Lung (tissue), 11 donors: ENCODE measurements at regions not wholly inside any gene's neighbourhood (a gene's known extent, or its start where the extent isn't known, plus 50 kb on each side); places are given as distances from the start of the nearest gene placed in this dataset.

Experiments
- ATAC-seq: fragments of 200-7000 bp; cut with Tn5 transposase; one replicate; pipeline ENCODE4 v1.9.1; 2020; ENCODE audit warnings: moderate number of reproducible peaks; ENCODE audit not compliant: insufficient read depth, low FRiP score
- DNase-seq, 3 donors: peaks; one replicate each; pipeline ENCODE4 v3.0.0-alpha.2; 2013 to 2017
- H3K27ac ChIP-seq, 2 donors: one replicate each; pipeline ENCODE4 v1.5.1; 2013; ENCODE audit warnings: mild to moderate bottlenecking in 2 of 2, moderate library complexity in 2 of 2, control low read depth in 1 of 2, inconsistent platforms in 1 of 2, low read depth in 1 of 2, low read length in 1 of 2
- H3K27me3 ChIP-seq, 3 donors: one replicate each; pipeline ENCODE4 v1.5.1; 2013; ENCODE audit warnings: low read length in 2 of 3; ENCODE audit not compliant: control insufficient read depth in 3 of 3, insufficient read depth in 3 of 3
- H3K36me3 ChIP-seq, 4 donors: one replicate each; pipeline ENCODE4 v1.5.1; 2013; ENCODE audit warnings: low read length in 4 of 4, mild to moderate bottlenecking in 1 of 4, moderate library complexity in 1 of 4; ENCODE audit not compliant: control insufficient read depth in 4 of 4, insufficient read depth in 4 of 4
- H3K4me1 ChIP-seq, 5 donors: one replicate each; pipeline ENCODE4 v1.5.1; 2013; ENCODE audit warnings: low read length in 5 of 5, mild to moderate bottlenecking in 2 of 5, moderate library complexity in 1 of 5; ENCODE audit not compliant: control insufficient read depth in 5 of 5, insufficient read depth in 5 of 5
- H3K4me3 ChIP-seq: one replicate; pipeline ENCODE4 v1.5.1; 2013; ENCODE audit warnings: mild to moderate bottlenecking, control low read depth, moderate library complexity
- H3K9ac ChIP-seq, 2 donors: one replicate each; pipeline ENCODE4 v1.5.1; 2013; ENCODE audit warnings: low read length in 2 of 2, control low read depth in 1 of 2; ENCODE audit not compliant: insufficient read depth in 1 of 2
- H3K9me3 ChIP-seq, 4 donors: one replicate each; pipeline ENCODE4 v1.5.1; 2013; ENCODE audit warnings: low read length in 3 of 4, mild to moderate bottlenecking in 1 of 4, moderate library complexity in 1 of 4; ENCODE audit not compliant: control insufficient read depth in 4 of 4, insufficient read depth in 3 of 4
- CTCF ChIP-seq: IDR thresholded peaks from 2 replicates; pipeline ENCODE4 v1.5.1; 2012; ENCODE audit warnings: mild to moderate bottlenecking; ENCODE audit errors: control extremely low read depth, extremely low read depth
- WGBS, 2 donors: extraction: QIAGEN DNeasy Blood & Tissue Kit; methylation state at CpG; one replicate each; pipeline ENCODE4 v1.1.7; 2013; 5-methylcytosine and 5-hydroxymethylcytosine counted together
- donor health status: control.
- donor health status: control.
- donor health status: Bipolar disorder and iron deficiency.
- donor health status: healthy.
- donor health status: DM: yes; HTN: yes; CAD: no.

- DNase-seq (no peak), ATAC-seq (no peak)
- WGBS, 2 donors = 31 to 77% methylated on average over 1 of the region's 1 CpG
- Histone ChIP-seq H3K4me3 (no peak overlapping the region), H3K4me1 (peaks cover 0 to 3% (median 0%) of the 10 kb centered on the region in 5 donors), H3K36me3 (no peaks in the 10 kb centered on the region), H3K9me3 (peaks cover 0 to 7% (median 4%) of the 10 kb centered on the region in 4 donors), H3K9ac (no peak overlapping the region), H3K27me3 (no peaks in the 10 kb centered on the region), H3K27ac (no peak overlapping the region)
- no peak for TF ChIP-seq CTCF
Observed at GRCh38 chr12:41950455-41950854, 194.2 kb downstream of the GXYLT1 start.

DNA sequence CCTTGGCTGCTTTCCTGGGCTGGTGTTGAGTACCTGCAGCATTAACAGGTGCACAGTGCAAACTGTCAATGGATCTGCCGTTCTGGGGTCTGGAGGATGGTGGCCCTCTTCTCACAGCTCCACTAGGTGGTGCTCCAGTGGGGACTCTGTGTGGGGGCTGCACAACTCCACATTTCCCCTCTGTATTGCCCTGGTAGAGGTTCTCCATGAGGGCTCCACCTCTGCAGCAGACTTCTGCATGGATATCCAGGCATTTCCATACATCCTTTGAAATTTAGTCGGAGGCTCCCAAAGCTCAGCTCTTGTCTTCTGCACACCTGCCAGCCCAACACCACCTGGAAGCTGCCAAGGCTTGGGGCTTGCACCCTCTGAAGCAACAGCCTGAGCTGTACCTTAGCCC is 198.6 kb downstream of the GXYLT1 start:
- Histone ChIP-seq H3K4me1 (peaks cover 0 to 12% (median 0%) of the 10 kb centered on the region in 5 donors), H3K27me3 (no peaks in the 10 kb centered on the region), H3K27ac (no peak overlapping the region), H3K9me3 (peaks cover 0 to 7% (median 4%) of the 10 kb centered on the region in 4 donors), H3K36me3 (no peaks in the 10 kb centered on the region), H3K4me3 (no peak overlapping the region), H3K9ac (no peak overlapping the region)
- ATAC-seq (no peak), DNase-seq (no peak)
- no peak for TF ChIP-seq CTCF
- WGBS, 2 donors = 92 to 96% methylated on average over 2 of the region's 2 CpGs

DNA sequence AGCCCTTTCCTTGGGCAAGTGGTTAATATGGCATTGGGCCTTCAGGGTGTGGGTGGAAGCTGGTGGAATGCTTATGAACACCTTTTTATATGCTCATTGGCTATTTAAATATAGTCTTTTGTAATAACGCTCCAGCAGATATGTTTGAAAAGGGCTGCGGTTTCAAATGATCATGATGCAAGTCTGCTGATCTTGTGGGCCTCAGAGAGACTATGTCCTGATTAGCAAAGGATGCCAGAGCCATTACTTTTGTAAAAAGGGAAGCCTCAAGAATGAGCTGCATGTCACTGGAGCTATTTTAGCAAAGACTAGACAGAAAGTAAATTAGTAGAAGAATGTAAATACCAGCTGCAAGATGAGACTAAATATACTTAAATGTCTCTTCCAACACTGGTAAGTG is 200.5 kb downstream of the GXYLT1 start:
- no peak overlapping the region for H3K27ac ChIP-seq
- 85 to 100% methylated on average over 2 of the region's 2 CpGs for WGBS, 2 donors

More for the DNA sequence above, 200.5 kb downstream of the GXYLT1 start:
- DNase-seq (no peak), ATAC-seq (no peak)
- Histone ChIP-seq H3K9me3 (peaks cover 0 to 7% (median 4%) of the 10 kb centered on the region in 4 donors), H3K27me3 (no peaks in the 10 kb centered on the region), H3K36me3 (no peaks in the 10 kb centered on the region), H3K9ac (no peak overlapping the region), H3K4me1 (peaks cover 0 to 23% (median 0%) of the 10 kb centered on the region in 5 donors), H3K4me3 (no peak overlapping the region)
- TF ChIP-seq CTCF = no peak
